LoVo (cell line): ENCODE measurements at regions not wholly inside any gene's neighbourhood (a gene's known extent, or its start where the extent isn't known, plus 50 kb on each side); places are given as distances from the start of the nearest gene placed in this dataset.

ENCODE experiments used
- DNase-seq: peaks from one replicate; pipeline ENCODE4 v3.0.0-alpha.2; 2016; ENCODE audit warnings: low spot score

DNA sequence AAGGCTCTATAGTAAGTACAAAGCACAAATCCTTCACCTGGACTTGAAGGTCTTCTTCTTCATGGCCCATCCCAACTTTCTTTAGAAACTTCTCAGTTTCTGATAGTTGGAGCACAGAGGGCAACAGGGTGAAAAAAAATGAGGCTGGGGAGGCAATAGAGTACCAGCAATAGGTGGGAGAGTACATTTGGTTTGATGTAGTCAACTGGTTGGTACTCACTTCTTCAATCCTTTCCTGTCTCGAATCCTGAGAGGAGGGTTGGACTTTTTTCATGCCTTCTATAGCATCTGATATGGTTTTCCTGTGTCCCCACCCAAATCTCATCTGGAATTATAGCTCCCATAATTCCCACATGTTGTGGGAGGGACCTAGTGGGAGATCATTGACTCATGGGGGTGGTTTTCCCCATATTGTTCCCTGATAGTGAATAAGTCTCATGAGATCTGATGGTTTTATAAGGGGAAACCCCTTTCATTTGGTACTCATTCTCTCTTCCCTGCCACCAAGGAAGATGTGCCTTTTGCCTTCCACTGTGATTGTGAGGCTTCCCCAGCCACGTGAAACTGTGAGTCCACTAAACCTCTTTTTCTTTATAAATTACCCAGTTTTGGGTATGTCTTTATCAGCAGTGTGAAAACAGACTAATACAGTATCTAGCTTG is 75.9 kb upstream of the LCLAT1 start:
- DNase-seq, result no peak

DNA sequence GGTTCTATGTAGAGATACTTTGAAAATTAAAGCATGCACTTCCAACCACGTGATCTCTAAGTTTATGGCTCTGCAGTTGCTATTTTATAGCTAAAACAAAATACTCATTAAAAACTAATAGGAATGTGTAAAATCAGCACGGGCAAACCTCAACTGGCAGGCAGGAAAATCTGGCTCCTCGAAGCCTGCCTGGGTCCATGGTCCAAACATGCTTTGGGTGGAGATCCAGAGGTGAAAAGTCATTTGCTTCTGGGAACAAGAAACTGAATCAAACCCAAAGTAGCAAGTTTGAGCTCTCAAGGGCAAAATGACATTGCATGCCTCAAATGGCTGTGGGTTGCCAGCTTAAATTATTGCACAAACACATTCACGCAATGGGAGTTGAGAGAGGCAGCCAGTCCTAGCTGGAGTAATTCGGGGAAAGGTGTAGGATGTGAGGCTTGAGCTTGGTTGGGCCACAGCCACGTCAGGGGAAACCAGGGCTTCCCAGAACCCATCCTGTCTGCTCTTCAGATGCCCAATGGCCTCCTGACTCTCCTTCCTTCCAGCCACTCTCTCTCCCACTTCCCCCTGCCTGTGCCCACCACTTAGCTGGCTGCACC is 75.2 kb upstream of the LCLAT1 start:
- DNase-seq, result no peak

DNA sequence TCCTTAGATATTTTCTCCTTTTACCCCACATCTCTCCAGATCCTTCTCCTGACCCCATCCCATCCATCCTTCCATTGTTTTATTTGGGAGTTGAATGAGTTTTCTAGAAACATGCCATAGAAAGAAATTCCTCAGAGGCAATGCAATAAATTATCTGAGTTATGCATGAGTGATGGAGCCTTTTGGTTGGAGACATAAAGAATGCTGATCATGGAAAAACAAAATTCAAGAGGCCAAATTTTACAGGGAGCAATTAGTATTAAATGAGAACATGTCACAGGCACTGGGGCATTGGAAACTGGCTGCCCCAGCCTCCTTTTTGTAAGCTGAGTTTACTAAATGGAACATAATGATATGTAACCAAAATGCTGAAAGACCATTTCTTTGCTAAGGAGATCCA is 74.2 kb upstream of the LCLAT1 start:
- DNase-seq, result no peak

DNA sequence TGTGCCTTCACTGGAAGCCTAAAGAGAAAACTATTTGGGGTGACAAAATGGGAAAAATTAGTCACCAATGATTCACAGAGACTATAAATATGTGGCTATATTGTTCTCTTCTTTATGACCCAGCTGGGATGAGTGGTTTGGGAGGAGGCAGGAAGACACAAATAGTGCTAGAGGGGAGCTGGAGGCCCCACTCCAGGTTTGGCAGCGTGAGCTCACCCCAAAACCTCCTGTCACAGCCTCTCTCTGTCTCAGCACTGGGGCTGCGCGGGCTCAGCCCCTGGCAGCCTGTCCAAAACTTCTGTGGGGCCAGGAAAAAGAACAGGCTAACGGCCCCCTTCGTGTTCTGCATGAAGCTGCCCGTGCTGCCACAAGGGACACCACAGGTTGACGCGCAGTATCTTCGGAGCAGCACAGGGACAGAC is 73.2 kb upstream of the LCLAT1 start:
- no peak for DNase-seq

DNA sequence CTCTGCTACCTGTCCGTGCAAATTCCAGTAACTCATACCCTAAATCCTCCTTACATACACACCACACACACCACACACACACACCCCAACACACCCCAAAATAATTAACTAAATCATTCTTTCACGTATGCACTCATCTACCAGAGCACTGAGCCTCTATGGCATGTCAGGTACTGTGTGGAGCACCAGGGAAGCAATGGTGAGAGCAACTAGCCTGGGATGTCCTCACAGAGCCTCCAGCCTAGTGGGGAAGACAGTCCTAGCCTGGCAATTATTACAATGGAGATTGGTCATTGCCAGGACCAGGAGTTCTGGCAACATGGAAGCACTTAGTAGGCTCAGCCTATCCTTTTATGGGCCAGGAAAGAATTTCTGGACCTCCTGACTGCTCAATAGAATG is 72.7 kb upstream of the LCLAT1 start:
- DNase-seq, result no peak

DNA sequence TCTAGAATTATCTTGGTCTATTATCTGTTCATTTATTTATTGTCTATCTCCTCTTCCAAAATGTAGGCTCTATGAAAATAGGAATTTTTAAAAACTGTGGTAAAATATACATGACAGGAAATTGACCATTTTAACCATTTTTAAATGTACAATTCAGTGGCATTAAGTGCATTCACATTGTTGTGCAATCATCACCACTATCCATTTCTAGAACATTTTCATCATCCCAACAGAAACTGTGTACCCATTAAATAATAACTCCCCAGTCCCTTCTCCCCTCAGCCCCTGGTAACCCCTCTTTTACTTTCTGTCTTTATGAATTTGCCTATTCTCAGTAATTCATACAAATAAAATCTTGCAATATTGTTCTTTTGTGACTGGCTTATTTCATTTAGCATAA is 71.1 kb upstream of the LCLAT1 start:
- DNase-seq, result no peak

DNA sequence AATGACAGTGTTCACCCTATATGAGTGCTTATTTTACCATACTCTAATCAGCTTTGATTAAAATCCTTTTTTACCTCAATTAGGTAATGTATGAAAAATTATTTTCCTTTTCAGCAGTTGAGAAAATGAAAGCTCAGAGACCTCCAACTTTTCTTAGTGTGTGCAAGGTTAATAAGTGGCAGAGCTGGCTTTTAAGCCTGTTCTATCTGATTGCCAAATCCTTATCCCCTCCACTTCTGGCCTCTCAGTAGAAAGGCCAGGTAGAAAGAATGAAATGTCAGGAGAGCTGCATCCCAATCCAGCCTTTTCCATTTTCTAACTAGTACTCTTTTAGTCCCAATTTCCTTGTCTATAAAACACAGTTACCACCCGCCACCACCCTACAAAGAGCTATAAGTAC is 67.6 kb upstream of the LCLAT1 start:
- no peak for DNase-seq

DNA sequence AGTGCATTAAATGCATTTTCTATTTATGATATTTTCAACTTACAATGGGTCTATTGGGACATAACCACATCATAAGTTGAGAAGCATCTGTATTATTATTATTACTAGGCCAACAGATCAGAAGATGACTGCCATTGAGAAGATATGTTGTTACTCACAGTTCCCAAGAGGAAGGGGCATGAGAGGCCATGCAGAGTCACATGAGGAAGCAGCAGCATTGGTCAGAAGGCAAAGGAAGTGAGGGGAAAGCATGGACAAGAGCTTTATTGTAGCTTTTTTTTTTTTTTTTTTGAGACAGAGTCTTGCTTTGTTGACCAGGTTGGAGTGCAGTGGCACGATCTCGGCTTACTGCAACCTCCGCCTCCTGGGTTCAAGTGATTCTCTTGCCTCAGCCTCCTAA is 66.2 kb upstream of the LCLAT1 start:
- no peak for DNase-seq

DNA sequence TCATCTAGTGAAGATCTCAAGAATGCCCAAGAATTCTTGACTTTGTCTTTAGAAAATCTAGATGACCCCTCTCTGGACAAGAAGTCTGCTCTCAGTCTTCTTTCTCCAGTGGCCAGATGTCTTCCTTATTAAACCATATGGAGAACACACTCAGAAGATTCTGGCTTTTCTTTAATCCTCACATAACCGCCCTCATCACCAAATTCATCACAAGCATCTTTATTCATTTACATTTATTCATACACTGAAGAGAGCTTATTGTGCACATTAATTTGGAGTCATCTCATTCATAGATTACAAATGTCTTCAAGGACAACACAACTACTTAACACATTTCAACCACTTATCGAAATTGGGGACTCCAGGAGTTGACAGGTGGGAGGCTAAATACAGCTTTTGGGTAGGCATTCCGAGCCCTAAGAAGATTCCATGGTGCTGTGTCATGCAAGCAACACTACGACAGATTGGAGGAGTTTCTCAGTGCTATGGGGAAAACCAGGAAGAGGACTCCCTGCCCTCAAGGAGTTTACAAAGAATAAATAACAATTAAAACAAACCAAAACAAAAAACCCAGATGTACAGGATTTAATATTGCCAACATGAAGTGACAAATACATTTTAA is 64.8 kb upstream of the LCLAT1 start:
- no peak for DNase-seq

DNA sequence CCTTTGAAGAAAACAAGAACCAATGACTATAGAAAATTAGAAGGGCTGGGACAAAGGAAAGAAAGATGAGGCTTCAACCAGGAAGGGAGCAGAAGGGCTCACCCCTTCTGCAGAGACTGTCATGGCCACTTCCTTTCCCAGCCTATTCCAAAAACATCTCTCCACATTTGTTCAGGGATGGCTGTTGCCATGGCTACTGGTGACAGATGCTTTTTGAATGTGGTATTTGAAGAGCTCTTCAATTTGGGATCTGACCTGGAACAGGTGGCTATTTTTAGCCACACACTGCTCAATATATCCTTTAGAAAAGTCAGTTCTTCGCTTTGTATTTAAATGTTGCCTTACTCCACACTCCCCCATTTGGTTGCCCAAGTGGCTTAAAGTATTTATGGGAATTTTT is 64.1 kb upstream of the LCLAT1 start:
- no peak for DNase-seq

DNA sequence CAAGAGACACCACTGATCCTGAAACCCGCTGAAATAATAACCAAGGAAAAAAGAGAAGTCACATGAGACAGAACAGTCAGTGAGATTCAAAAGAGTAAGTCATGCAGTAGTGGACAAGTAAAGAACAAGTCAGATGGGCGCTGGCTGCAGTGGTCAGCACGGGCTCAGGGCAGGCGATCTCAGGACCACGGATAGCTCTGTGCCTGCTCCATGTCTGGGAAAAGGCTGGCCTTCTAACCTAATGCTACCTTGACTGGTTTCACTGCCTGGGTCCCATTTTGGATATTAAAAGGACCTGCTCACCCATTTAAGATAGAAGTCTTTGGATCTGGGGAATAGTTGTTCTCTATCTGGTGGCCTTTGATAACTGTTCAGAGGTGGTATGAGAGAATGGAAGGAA is 61.7 kb upstream of the LCLAT1 start:
- DNase-seq, result peak; percentile 36

DNA sequence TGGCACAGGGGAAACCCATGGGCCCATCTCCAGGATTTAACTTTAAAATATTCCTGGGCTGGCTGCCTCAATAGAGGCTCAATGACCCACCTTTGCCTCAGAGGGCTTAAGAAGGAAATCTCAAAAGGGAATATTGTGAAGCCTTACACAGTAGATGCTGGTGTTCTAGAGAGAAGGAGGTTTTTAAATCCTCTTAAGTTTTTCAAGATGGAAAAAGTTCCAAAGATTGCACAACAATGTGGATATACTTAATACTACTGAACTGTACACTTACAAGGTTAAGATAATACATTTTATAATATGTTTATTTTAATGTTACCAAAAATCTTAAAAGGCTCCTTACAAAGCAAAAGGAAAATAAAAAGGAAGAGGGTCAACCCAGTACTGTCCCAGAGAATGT is 54.9 kb upstream of the LCLAT1 start:
- DNase-seq, result no peak

DNA sequence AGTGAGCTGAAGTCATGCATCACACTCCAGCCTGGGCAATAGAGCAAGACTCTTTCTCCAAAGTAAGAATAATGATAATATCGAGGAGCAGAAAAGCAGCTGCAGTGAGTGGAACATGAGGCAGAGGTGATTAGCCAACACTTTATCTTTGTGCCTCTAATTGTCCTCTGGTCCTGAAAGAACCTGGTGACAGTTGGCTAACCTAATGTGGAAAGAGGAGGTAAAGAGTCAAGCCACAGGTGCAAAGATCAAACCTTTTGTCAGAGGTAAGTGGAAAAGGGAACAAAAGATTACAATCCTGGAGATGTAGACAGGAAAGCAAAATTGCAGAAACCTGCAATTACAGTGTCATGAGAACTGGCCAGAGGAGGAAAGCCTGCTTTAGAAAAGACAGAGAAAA is 53.5 kb upstream of the LCLAT1 start:
- no peak for DNase-seq

DNA sequence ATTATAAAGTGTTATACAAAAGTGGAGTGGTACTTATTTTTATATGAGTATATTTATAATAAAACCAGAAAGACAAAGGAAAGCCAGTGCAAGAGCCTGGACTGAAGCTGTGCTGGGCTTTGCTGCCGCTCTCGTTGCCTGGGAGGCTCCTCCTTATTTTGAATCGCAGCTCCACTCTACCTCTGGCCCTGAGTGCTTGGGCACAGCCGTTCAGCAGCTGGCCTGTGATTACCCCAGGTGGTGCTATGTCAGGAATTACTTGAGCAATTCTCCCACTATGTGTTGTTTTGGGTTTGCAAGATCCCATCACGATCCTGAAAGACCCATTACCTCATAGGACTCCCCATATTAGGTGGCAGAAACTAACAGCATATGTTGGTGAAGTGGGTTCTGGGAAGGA is 53.0 kb upstream of the LCLAT1 start:
- DNase-seq, result no peak

DNA sequence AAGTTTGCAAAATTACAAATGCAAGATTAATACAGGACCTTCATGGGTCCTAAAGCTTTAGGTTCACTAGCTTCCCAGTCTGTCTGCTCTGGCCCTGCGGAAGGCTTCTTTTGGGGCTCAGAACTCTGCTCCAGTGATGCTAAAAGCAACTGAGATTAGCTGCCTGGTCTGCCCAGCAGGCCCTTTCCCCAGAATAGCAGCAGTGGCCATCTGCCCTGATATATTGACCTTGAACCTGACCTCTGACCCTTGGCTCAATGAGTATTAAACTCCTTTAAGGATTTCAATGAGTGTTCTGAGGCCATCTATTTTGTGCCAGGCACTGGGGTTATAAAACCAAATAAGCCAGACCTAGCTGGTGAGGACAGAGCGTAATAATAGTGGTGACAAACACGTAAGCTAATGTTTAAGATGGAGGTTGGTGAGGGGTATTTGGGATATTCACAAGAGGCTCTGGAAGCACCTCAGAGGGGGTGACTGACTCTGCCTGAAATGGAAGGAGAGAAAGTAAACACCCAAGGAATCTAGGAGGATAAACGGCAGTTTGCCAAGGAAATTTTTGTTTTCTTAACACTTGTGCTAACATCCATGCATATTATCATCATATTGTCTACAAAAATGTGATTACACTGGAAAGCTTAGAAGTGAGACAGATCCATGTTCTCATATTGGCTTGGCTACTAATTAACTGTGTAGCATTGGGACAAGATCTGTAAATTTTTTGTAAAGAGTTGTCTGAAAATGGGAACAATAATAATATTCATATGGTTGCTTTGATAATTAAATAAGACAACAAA is 50.4 kb upstream of the LCLAT1 start:
- no peak for DNase-seq
